Suprapubic skin (tissue), 4 donors: ENCODE measurements at regions not wholly inside any gene's neighbourhood (a gene's known extent, or its start where the extent isn't known, plus 50 kb on each side); places are given as distances from the start of the nearest gene placed in this dataset.

Source experiments
- EP300 ChIP-seq: sonication (generic); formaldehyde crosslinking; IDR thresholded peaks from one replicate; pipeline ENCODE4 v1.6.1; 2017; ENCODE audit warnings: antibody characterized with exemption
- POLR2A ChIP-seq, 2 donors: fragments of 450-650 bp; IDR thresholded peaks; one replicate each; pipeline ENCODE4 v1.6.1; 2017; ENCODE audit warnings: antibody characterized with exemption in 2 of 2, mild to moderate bottlenecking in 2 of 2, moderate library complexity in 2 of 2
- POLR2AphosphoS5 ChIP-seq, 3 donors: sonication (generic); formaldehyde crosslinking; IDR thresholded peaks; one replicate each; pipeline ENCODE4 v1.6.1; 2017; ENCODE audit warnings: antibody characterized with exemption in 3 of 3
- TF ChIP-seq, protein P1 (sequence below), 2 donors: fragments of 200-600 bp in 1 of 2; fragments of 450-650 bp in 1 of 2; sonication (generic) in 1 of 2; IDR thresholded peaks; one replicate each; pipeline ENCODE4 v1.5.1; 2016 to 2019; ENCODE audit warnings: antibody characterized with exemption in 2 of 2, mild to moderate bottlenecking in 1 of 2, moderate library complexity in 1 of 2

DNA sequence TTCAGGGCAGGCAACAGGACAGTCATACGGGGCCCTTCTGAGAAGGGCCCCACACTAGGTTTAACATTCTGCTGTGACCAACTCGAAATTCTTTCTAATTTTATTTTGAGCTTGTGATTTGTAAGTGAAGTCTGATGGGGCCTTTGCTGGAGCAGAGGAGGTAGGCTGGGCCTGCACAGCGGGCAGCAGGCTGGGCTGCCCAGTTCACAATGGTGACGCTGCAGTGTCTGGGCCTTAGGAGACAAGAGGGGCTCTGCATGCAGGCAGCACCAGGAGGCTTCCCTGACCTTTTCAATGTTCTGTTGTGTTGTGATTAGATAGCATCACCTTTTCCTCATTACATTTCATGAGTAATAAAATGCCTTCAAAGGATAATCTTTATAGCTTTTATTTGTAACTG lies 175.1 kb downstream of the CXCL12 start:
- TF ChIP-seq, protein P1, sequence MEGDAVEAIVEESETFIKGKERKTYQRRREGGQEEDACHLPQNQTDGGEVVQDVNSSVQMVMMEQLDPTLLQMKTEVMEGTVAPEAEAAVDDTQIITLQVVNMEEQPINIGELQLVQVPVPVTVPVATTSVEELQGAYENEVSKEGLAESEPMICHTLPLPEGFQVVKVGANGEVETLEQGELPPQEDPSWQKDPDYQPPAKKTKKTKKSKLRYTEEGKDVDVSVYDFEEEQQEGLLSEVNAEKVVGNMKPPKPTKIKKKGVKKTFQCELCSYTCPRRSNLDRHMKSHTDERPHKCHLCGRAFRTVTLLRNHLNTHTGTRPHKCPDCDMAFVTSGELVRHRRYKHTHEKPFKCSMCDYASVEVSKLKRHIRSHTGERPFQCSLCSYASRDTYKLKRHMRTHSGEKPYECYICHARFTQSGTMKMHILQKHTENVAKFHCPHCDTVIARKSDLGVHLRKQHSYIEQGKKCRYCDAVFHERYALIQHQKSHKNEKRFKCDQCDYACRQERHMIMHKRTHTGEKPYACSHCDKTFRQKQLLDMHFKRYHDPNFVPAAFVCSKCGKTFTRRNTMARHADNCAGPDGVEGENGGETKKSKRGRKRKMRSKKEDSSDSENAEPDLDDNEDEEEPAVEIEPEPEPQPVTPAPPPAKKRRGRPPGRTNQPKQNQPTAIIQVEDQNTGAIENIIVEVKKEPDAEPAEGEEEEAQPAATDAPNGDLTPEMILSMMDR (IDR thresholded peaks at IDR 0.05): no peak
- TF ChIP-seq EP300 (no peak), POLR2AphosphoS5 (IDR thresholded peaks at IDR 0.05) (no peak), POLR2A (IDR thresholded peaks at IDR 0.05) (no peak)
